IPS-18a (cell line): ENCODE measurements at regions not wholly inside any gene's neighbourhood (a gene's known extent, or its start where the extent isn't known, plus 50 kb on each side); places are given as distances from the start of the nearest gene placed in this dataset.

Source experiments
- H3K27ac ChIP-seq: one replicate; pipeline ENCODE4 v1.5.1; 2013; ENCODE audit warnings: low read length
- H3K27me3 ChIP-seq: one replicate; pipeline ENCODE4 v1.6.1; 2013; ENCODE audit warnings: mild to moderate bottlenecking, low read length; ENCODE audit not compliant: control insufficient read depth, insufficient read depth
- H3K36me3 ChIP-seq: one replicate; pipeline ENCODE4 v1.6.1; 2013; ENCODE audit warnings: low read depth, low read length; ENCODE audit not compliant: control insufficient read depth
- H3K4me1 ChIP-seq: one replicate; pipeline ENCODE4 v1.6.1; 2013; ENCODE audit warnings: low read depth, low read length; ENCODE audit not compliant: control insufficient read depth
- H3K4me3 ChIP-seq: one replicate; pipeline ENCODE4 v1.5.1; 2013; ENCODE audit warnings: low read length
- H3K9ac ChIP-seq: one replicate; pipeline ENCODE4 v1.6.1; 2013; ENCODE audit warnings: mild to moderate bottlenecking, low read length, moderate library complexity
- H3K9me3 ChIP-seq: one replicate; pipeline ENCODE4 v1.6.1; 2013; ENCODE audit warnings: low read depth, low read length; ENCODE audit not compliant: control insufficient read depth

DNA sequence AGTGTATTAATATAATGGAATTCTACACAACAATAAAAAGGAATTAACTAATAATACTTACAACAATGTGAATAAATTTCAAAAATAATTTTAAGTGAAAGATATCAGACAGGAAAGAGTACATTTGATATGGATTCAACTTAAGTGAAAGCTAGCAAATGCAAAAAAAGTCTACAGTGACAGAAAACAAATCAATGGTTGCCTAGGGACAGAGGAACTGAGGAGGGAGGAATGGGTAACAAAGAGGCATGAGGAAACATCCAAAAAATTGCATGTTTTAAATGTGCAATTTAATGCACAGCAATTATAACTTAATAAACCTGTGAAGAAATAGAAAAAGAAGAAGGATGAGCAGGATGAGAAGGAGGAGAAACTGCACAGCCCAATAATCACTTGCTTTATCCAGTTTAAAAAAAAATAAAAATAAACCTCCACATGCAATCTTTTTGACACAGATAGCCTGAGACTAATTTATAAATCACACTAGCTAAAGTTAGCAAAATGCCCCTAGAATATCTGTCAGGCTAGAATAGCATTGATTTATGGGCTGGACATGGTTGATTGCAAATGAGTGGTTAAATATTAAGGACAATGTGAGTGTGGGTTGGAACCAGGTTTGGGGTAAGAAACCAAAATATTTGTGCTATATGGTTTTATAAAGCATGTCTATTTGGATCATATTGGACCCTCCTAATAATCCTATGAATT is 1089.1 kb downstream of the TRHDE start:
- Histone ChIP-seq H3K9me3 (no peaks in the 10 kb centered on the region), H3K36me3 (no peaks in the 10 kb centered on the region), H3K4me3 (no peak overlapping the region), H3K9ac (no peak overlapping the region), H3K27ac (no peak overlapping the region), H3K4me1 (peaks cover 10% of the 10 kb centered on the region), H3K27me3 (no peaks in the 10 kb centered on the region)

DNA sequence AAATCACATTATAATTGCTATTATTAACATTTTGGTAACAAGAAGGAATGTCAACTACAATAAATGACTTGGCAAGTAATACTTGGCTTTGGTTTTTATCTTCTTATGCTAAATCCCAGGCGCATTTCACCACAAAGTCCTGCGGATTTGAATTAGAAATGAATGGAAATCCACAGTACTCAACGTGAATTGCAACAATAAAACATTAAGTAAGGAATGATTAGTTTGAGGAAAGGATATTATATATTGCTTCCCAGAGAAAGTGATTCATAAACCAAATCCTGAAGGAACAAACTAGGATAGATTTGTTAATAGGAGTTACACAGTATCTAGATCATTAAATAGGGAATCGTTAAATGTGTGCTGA is 1089.7 kb downstream of the TRHDE start:
- peaks cover 10% of the 10 kb centered on the region for H3K4me1 ChIP-seq
- no peaks in the 10 kb centered on the region for H3K27me3 ChIP-seq
- H3K9me3 ChIP-seq = no peaks in the 10 kb centered on the region

DNA sequence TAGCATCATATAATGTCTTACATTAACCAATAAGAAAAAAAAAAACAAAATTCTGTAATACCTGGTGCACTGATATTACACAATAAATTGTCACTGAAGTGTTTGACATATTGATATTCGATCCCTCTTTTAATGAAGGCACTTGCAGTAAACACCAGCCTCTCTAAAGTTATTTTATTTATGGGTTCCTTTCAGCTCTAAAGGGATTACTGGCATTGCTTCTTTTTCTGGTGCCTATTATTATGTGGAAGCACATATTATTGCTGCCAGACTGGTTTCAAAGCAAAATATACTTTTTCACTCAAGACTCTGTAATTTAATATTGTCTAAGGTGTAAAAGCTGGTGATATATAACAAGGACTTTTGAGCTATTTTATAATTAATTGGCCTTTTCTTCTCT is 1090.5 kb downstream of the TRHDE start:
- Histone ChIP-seq H3K36me3 (no peaks in the 10 kb centered on the region), H3K27me3 (no peaks in the 10 kb centered on the region), H3K9me3 (no peaks in the 10 kb centered on the region), H3K9ac (no peak overlapping the region), H3K27ac (no peak overlapping the region), H3K4me3 (no peak overlapping the region), H3K4me1 (peaks cover 10% of the 10 kb centered on the region)

More for the DNA sequence above, 1089.7 kb downstream of the TRHDE start:
- H3K9ac ChIP-seq = no peak overlapping the region
- no peaks in the 10 kb centered on the region for H3K36me3 ChIP-seq
- H3K4me3 ChIP-seq = no peak overlapping the region
- no peak overlapping the region for H3K27ac ChIP-seq

DNA sequence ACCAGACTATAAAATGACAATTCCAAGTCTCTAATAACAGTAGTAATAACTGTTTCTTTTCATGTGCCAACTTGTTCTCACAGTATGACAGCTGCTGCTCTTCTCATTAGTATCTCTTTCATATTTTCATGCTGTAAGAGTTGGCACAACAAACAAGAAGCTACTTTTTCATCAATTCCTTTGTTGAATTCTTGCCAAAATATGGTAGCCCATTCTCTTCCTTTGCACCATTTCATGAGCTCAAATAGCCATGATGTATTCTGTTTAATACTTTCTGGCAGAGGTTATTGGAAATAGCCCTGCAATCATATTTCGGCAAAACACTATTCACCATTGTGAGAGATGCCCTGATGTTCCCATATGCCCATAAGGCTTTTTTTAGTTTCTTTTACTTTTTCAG is 1100.7 kb downstream of the TRHDE start:
- no peaks in the 10 kb centered on the region for H3K4me1 ChIP-seq
- H3K9me3 ChIP-seq = no peaks in the 10 kb centered on the region
- H3K36me3 ChIP-seq = no peaks in the 10 kb centered on the region
- H3K9ac ChIP-seq = no peak overlapping the region
- H3K4me3 ChIP-seq = no peak overlapping the region
- no peak overlapping the region for H3K27ac ChIP-seq
- H3K27me3 ChIP-seq = no peaks in the 10 kb centered on the region

DNA sequence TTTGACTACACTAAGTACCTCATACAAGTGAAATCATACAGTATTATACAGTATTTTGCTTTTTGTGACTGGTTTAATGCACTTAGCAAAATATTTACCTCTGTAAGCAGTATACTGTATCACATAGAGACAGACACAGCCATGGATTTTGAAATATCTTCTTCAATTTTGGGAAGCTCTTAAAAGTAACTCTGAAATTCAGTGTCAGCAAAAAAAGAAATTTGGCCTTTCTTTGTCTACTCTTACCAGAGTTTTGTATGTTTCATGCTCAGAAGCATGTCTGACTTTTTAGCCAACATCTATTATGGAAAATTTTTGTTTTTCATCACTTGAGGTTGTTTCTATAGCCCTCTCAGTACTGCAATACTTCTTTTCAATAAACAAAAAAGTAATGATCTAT is 1102.2 kb downstream of the TRHDE start:
- Histone ChIP-seq H3K9ac (no peak overlapping the region), H3K36me3 (no peaks in the 10 kb centered on the region), H3K4me3 (no peak overlapping the region), H3K4me1 (no peaks in the 10 kb centered on the region), H3K9me3 (no peaks in the 10 kb centered on the region), H3K27ac (no peak overlapping the region), H3K27me3 (no peaks in the 10 kb centered on the region)

DNA sequence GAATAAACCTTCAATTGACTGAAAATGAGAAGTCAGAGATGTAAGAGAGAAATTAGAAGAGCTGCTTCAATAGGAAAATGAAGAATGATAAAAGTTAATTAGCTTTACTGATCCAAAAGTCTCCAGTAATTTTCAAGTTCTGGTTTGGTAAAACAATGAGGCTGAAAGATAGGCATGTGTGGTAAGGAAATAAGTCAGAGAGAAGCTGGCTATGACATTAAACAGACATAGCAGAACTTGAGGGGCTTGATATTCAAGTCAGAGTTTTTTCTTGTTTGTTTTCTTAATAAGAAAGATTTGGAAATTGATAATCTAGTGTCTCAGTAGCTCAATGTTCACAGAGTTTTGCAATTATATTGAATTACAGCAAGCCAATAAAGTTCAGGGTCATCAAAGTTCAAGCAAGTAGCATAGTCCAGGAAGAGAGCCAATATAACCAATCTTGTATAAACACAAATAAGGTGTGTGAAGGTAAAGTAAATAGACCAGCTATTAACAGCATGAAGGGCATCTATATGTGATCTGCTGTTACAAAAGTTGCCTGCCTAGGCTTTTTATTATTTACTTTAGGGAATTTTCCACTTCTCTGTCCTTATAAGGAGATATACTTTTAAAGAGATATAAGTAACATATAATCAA is 1111.5 kb downstream of the TRHDE start:
- no peaks in the 10 kb centered on the region for H3K9me3 ChIP-seq
- no peaks in the 10 kb centered on the region for H3K27me3 ChIP-seq
- H3K4me3 ChIP-seq = no peak overlapping the region
- H3K27ac ChIP-seq = no peak overlapping the region
- no peaks in the 10 kb centered on the region for H3K36me3 ChIP-seq
- H3K9ac ChIP-seq = no peak overlapping the region
- H3K4me1 ChIP-seq = no peaks in the 10 kb centered on the region

DNA sequence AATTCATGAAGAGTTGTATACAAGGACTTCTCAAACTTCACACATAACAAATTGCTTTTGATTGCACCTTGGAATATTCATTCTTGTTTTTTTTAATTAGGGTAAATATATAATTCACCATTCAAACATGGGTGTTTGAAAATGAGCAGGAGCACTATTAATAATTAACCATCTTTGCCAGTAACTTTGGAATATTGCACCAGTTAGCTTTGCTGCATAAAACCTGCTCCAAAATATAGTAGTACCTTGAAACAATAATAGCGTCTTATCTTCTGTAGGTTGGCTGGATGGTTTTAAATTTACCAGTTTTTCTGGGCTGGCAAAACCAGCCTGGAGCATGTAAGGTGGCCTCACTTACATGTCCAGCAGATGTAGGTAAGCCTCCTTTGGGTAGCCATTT is 1112.4 kb downstream of the TRHDE start:
- Histone ChIP-seq H3K27me3 (no peaks in the 10 kb centered on the region), H3K36me3 (no peaks in the 10 kb centered on the region), H3K4me1 (no peaks in the 10 kb centered on the region), H3K9ac (no peak overlapping the region), H3K9me3 (no peaks in the 10 kb centered on the region), H3K27ac (no peak overlapping the region), H3K4me3 (no peak overlapping the region)

DNA sequence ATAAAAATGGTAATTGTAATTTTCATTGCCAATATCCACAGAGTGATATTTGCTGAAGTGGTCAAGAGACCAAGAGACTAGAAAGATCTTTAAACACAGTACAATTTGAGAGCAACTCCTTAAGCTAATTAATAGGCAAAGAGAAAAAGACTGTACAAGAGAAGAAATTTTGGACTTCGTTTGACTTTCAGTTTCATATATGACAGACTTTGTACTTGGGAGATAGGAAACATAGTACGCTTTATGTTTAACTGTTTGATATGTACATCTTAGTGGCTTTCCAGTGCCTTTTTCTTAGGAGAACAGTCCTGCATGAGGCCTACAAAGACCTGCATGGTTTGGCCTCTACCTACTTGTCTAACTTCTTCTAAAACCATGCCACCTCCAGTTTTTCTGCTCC is 1118.1 kb downstream of the TRHDE start:
- H3K4me1 ChIP-seq = no peaks in the 10 kb centered on the region
- no peak overlapping the region for H3K27ac ChIP-seq
- no peaks in the 10 kb centered on the region for H3K9me3 ChIP-seq
- no peaks in the 10 kb centered on the region for H3K36me3 ChIP-seq
- no peaks in the 10 kb centered on the region for H3K27me3 ChIP-seq
- no peak overlapping the region for H3K4me3 ChIP-seq
- H3K9ac ChIP-seq = no peak overlapping the region

DNA sequence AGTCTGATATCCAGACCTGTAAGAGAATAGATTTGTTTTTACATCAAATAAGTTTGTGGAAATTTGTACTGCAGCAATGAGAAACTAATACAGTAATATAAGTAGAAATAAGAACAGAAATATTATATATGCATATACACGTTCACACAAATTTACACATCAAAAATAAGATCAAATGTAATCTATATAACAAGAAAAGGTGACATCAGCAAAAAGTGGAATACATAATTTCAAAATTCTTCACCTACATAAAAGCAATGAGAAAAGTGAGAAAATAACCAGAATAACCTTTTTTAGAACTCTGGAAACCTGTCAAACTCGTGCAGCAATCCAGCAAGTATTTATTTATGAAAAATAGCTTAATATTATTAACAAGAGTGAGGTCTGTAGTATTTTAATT is 1124.6 kb upstream of the ATXN7L3B start:
- H3K4me3 ChIP-seq = no peak overlapping the region
- no peaks in the 10 kb centered on the region for H3K27me3 ChIP-seq
- no peak overlapping the region for H3K9ac ChIP-seq
- H3K27ac ChIP-seq = no peak overlapping the region
- no peaks in the 10 kb centered on the region for H3K36me3 ChIP-seq
- no peaks in the 10 kb centered on the region for H3K4me1 ChIP-seq
- H3K9me3 ChIP-seq = peaks cover 12% of the 10 kb centered on the region

DNA sequence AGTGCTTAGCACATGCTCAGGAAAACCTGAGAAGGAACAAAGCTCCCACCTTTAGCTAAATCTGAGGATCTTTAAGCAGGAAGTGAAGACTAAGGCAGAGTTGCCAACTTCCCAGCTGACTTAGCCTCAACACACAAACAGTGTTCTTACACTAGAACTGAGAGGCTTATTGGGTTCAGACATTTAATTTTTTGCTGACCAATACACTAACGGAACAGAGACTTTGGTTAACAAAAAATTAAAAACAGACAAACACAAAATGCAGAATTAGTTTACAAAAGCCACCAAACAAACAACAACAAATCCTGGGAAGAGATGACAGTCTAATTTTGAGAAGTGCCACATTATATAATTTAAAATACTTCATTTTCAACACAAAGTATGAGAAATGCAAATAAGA is 1123.7 kb upstream of the ATXN7L3B start:
- Histone ChIP-seq H3K27me3 (no peaks in the 10 kb centered on the region), H3K4me1 (no peaks in the 10 kb centered on the region), H3K9ac (no peak overlapping the region), H3K36me3 (no peaks in the 10 kb centered on the region), H3K4me3 (no peak overlapping the region), H3K9me3 (peaks cover 12% of the 10 kb centered on the region), H3K27ac (no peak overlapping the region)

DNA sequence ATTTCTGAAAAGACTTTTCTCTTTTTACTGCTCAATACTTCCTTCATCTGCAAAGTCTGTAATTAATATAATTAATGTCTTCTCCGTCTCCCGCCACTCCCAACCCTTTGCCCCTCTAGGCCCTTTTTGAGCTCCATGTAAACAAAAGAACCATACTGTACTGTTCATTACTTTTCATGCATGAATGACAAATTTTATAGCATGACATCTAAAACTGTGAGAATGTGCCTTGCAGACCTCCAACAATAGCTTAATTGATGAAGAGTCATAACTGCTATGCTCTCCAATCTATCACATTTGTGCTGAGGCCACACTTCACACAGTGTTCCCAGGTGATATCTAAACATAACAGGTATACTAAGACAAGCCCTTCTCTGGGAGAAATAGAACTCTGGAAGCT is 1122.7 kb upstream of the ATXN7L3B start:
- Histone ChIP-seq H3K4me3 (no peak overlapping the region), H3K4me1 (no peaks in the 10 kb centered on the region), H3K27ac (no peak overlapping the region), H3K27me3 (no peaks in the 10 kb centered on the region), H3K9ac (no peak overlapping the region), H3K9me3 (peaks cover 12% of the 10 kb centered on the region), H3K36me3 (no peaks in the 10 kb centered on the region)

DNA sequence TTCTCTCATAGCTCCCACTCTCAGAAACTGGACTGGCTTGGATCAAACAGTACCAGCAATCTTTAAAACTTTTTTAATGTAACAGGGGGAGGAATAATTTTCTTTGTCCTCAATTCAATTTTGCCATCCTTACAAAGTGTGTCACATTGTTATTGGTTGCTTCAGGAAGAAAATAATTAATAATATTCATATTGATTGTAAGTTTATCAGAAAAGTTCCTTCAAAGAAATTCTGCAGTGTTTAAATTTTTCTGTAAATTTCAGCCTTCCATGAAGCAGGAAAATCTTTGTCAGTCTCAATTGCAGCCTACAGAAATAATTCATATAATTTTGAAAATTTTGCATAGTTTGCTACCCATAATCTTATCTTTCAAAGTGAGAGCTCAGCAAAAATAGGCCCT is 1119.1 kb upstream of the ATXN7L3B start:
- H3K9me3 ChIP-seq = peaks cover 17% of the 10 kb centered on the region
- H3K27me3 ChIP-seq = no peaks in the 10 kb centered on the region
- no peaks in the 10 kb centered on the region for H3K36me3 ChIP-seq
- H3K9ac ChIP-seq = no peak overlapping the region
- H3K4me1 ChIP-seq = no peaks in the 10 kb centered on the region
- H3K27ac ChIP-seq = no peak overlapping the region
- no peak overlapping the region for H3K4me3 ChIP-seq
